OCI-LY7 (cell line): ENCODE measurements at regions not wholly inside any gene's neighbourhood (a gene's known extent, or its start where the extent isn't known, plus 50 kb on each side); places are given as distances from the start of the nearest gene placed in this dataset.

Experiments
- BruUV-seq: library from RNA; stranded (reverse); fragments of 400-500 nt; replicated peaks from 2 replicates; lab custom pipeline; 2021; lab: Mats Ljungman, UMichigan
- CTCF ChIA-PET: fragments of 300-600 bp; sonication (Branson Sonifier 250); formaldehyde crosslinking; loops from one replicate; lab custom pipeline; 2022; ENCODE audit warnings: antibody characterized with exemption; ENCODE audit not compliant: unreplicated experiment; lab: Charles Lee
- POLR2A ChIA-PET: fragments of 300-600 bp; sonication (Branson Sonifier 250); formaldehyde crosslinking; loops from one replicate; lab custom pipeline; 2022; ENCODE audit warnings: antibody characterized with exemption; lab: Charles Lee
- DNase-seq: peaks from one replicate; pipeline ENCODE4 v3.0.0-alpha.2; 2015; ENCODE audit warnings: low spot score
- H2AFZ ChIP-seq: fragments of 200-600 bp; sonication (generic), shearing (Covaris generic); 2 replicates; pipeline ENCODE4 v1.6.1; 2014; ENCODE audit warnings: mild to moderate bottlenecking, antibody characterized with exemption, low read length, moderate library complexity
- H3K27ac ChIP-seq: fragments of 200-600 bp; sonication (generic); 2 replicates; pipeline ENCODE4 v1.5.1; 2014; ENCODE audit warnings: mixed run types, low read depth, mild to moderate bottlenecking, moderate library complexity, low read length, inconsistent platforms; ENCODE audit not compliant: poor library complexity, severe bottlenecking
- H3K36me3 ChIP-seq: fragments of 200-600 bp; sonication (generic); 2 replicates; pipeline ENCODE4 v1.6.1; 2014; ENCODE audit warnings: mild to moderate bottlenecking, antibody characterized with exemption, low read length, moderate library complexity, mixed read lengths; ENCODE audit not compliant: insufficient read depth
- H3K4me1 ChIP-seq: fragments of 200-600 bp; sonication (generic); 2 replicates; pipeline ENCODE4 v1.5.1; 2014; ENCODE audit warnings: mild to moderate bottlenecking, low read length; ENCODE audit not compliant: insufficient read depth, poor library complexity, severe bottlenecking
- H3K4me2 ChIP-seq: fragments of 200-600 bp; sonication (generic); 2 replicates; pipeline ENCODE4 v1.6.1; 2014; ENCODE audit warnings: mild to moderate bottlenecking, low read length
- H3K4me3 ChIP-seq: fragments of 200-600 bp; sonication (generic); 2 replicates; pipeline ENCODE4 v1.5.1; 2014; ENCODE audit warnings: mild to moderate bottlenecking, low read depth, low read length; ENCODE audit not compliant: poor library complexity, severe bottlenecking
- H3K79me2 ChIP-seq: fragments of 200-600 bp; sonication (generic); 2 replicates; pipeline ENCODE4 v1.6.1; 2016; ENCODE audit warnings: low read depth, mild to moderate bottlenecking, low read length, moderate library complexity, mixed read lengths; ENCODE audit not compliant: insufficient read depth
- H3K9me2 ChIP-seq: fragments of 200-600 bp; sonication (generic); 2 replicates; pipeline ENCODE4 v1.6.1; 2016; ENCODE audit warnings: mild to moderate bottlenecking, low read length, mixed read lengths; ENCODE audit not compliant: insufficient read depth
- H3K9me3 ChIP-seq: fragments of 200-600 bp; sonication (generic); 2 replicates; pipeline ENCODE4 v1.6.1; 2014; ENCODE audit warnings: mild to moderate bottlenecking, mixed run types, low read length, mixed read lengths
- H4K20me1 ChIP-seq: fragments of 200-600 bp; sonication (generic); 2 replicates; pipeline ENCODE4 v1.6.1; 2014; ENCODE audit warnings: mild to moderate bottlenecking, antibody characterized with exemption, low read length, moderate library complexity, mixed read lengths; ENCODE audit not compliant: insufficient read depth
- EZH2phosphoT487 ChIP-seq: fragments of 200-600 bp; sonication (generic); IDR thresholded peaks from 2 replicates; pipeline ENCODE4 v1.6.1; 2018; ENCODE audit warnings: low read depth, borderline replicate concordance, mild to moderate bottlenecking, mixed run types, antibody characterized with exemption, low read length, moderate library complexity, mixed read lengths
- intact Hi-C: fragments of 100-400 bp; cut with micrococcal nuclease; formaldehyde crosslinking; loops from one replicate; pipeline ENCODE4 v1.10.0; 2022; ENCODE audit not compliant: unreplicated experiment
- TF ChIP-seq, protein P1 (sequence below): fragments of 200-600 bp; sonication (generic); conservative IDR thresholded peaks from 2 replicates; pipeline ENCODE4 v1.5.1; 2014; ENCODE audit warnings: mild to moderate bottlenecking, antibody characterized with exemption, low read length, moderate library complexity, mixed read lengths

GRCh38 chr14:29446971-29447370, 480.7 kb downstream of the PRKD1 start:
- Histone ChIP-seq H3K4me1 (no peaks in the 10 kb centered on the region), H3K4me2 (no peak overlapping the region), H3K27ac (no peak overlapping the region), H3K9me3 (no peaks in the 10 kb centered on the region), H2AFZ (no peak overlapping the region), H3K79me2 (no peaks in the 10 kb centered on the region), H4K20me1 (no peaks in the 10 kb centered on the region), H3K4me3 (no peak overlapping the region), H3K9me2 (no peaks in the 10 kb centered on the region), H3K36me3 (no peaks in the 10 kb centered on the region)
- intact Hi-C loops = no loop called here
- ChIA-PET CTCF (no interaction called here), POLR2A (no interaction called here)
- no peak for DNase-seq
- TF ChIP-seq, protein P1, sequence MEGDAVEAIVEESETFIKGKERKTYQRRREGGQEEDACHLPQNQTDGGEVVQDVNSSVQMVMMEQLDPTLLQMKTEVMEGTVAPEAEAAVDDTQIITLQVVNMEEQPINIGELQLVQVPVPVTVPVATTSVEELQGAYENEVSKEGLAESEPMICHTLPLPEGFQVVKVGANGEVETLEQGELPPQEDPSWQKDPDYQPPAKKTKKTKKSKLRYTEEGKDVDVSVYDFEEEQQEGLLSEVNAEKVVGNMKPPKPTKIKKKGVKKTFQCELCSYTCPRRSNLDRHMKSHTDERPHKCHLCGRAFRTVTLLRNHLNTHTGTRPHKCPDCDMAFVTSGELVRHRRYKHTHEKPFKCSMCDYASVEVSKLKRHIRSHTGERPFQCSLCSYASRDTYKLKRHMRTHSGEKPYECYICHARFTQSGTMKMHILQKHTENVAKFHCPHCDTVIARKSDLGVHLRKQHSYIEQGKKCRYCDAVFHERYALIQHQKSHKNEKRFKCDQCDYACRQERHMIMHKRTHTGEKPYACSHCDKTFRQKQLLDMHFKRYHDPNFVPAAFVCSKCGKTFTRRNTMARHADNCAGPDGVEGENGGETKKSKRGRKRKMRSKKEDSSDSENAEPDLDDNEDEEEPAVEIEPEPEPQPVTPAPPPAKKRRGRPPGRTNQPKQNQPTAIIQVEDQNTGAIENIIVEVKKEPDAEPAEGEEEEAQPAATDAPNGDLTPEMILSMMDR = no peak
- TF ChIP-seq EZH2phosphoT487 = no peak
- no TSS peak for BruUV-seq

- intact Hi-C loops = no loop called here
- Histone ChIP-seq H3K27ac (no peak overlapping the region), H3K4me3 (no peak overlapping the region), H2AFZ (no peak overlapping the region), H3K36me3 (no peaks in the 10 kb centered on the region), H3K4me1 (no peaks in the 10 kb centered on the region), H3K4me2 (no peak overlapping the region), H3K9me2 (no peaks in the 10 kb centered on the region), H3K9me3 (0 out of 2 replicates have a peak, but pooled peaks cover under 1% of the 10 kb centered on the region), H3K79me2 (no peaks in the 10 kb centered on the region), H4K20me1 (no peaks in the 10 kb centered on the region)
- no TSS peak for BruUV-seq
- ChIA-PET CTCF (no interaction called here), POLR2A (interaction anchor here (0.7 kb wide), 1 partner anchor 26 kb away, joined by 4 read pairs; no protein-coding TSS in a partner anchor)
- TF ChIP-seq, protein P1 = no peak
- no peak for TF ChIP-seq EZH2phosphoT487
- no peak for DNase-seq
Measured at GRCh38 chr14:29451941-29452340, 475.7 kb downstream of the PRKD1 start.

DNA sequence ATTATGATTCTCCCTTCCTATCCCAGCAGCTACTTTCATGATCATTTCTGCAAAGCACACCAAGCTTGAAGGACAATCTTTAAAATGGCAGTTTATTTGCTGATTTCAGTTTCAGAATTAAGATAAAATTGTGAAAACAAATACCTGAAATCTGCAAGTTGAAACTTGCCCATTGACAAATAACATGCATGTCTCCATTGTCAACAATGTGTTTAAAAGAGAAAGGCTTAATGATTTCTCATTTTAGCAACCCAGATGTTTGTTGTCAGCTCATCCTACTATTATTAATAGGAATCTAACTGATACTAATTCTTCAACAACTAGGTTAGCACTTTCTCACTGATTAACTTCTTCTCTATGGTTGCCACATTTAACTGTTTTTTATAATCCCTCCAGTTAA, 474.6 kb downstream of the PRKD1 start:
- Histone ChIP-seq H3K36me3 (no peaks in the 10 kb centered on the region), H3K4me2 (no peak overlapping the region), H3K4me3 (no peak overlapping the region), H3K9me3 (0 out of 2 replicates have a peak, but pooled peaks cover 5% of the 10 kb centered on the region), H3K4me1 (no peaks in the 10 kb centered on the region), H3K27ac (no peak overlapping the region), H3K79me2 (no peaks in the 10 kb centered on the region), H3K9me2 (no peaks in the 10 kb centered on the region), H2AFZ (no peak overlapping the region), H4K20me1 (no peaks in the 10 kb centered on the region)
- no peak for DNase-seq
- no peak for TF ChIP-seq EZH2phosphoT487
- TF ChIP-seq, protein P1 = no peak
- intact Hi-C loops = no loop called here
- ChIA-PET POLR2A (no interaction called here), CTCF (no interaction called here)
- no TSS peak for BruUV-seq
